OCI-LY1 (cell line): ENCODE measurements at regions not wholly inside any gene's neighbourhood (a gene's known extent, or its start where the extent isn't known, plus 50 kb on each side); places are given as distances from the start of the nearest gene placed in this dataset.

Experiments
- H2AFZ ChIP-seq: fragments of 200-600 bp; sonication (generic), shearing (Covaris generic); 2 replicates; pipeline ENCODE4 v1.6.0; 2014; ENCODE audit warnings: antibody characterized with exemption, mild to moderate bottlenecking, low read length
- H3F3A ChIP-seq: fragments of 200-600 bp; sonication (generic), shearing (Covaris generic); 2 replicates; pipeline ENCODE4 v1.6.0; 2014; ENCODE audit warnings: mild to moderate bottlenecking, antibody characterized with exemption, low read length, moderate library complexity; ENCODE audit not compliant: insufficient read depth
- H3K27ac ChIP-seq: fragments of 200-600 bp; sonication (generic); 2 replicates; pipeline ENCODE4 v1.5.1; 2014; ENCODE audit warnings: low read length, mixed run types, mild to moderate bottlenecking, low read depth; ENCODE audit not compliant: poor library complexity, severe bottlenecking
- H3K27me3 ChIP-seq: fragments of 200-600 bp; sonication (generic); 2 replicates; pipeline ENCODE4 v1.6.0; 2014; ENCODE audit warnings: antibody characterized with exemption, mild to moderate bottlenecking, low read length, moderate library complexity; ENCODE audit not compliant: insufficient read depth
- H3K36me3 ChIP-seq: fragments of 200-600 bp; sonication (generic); 2 replicates; pipeline ENCODE4 v1.6.1; 2014; ENCODE audit warnings: mild to moderate bottlenecking, antibody characterized with exemption, low read length, moderate library complexity, mixed read lengths; ENCODE audit not compliant: insufficient read depth
- H3K4me1 ChIP-seq: fragments of 200-600 bp; sonication (generic); 2 replicates; pipeline ENCODE4 v1.5.1; 2014; ENCODE audit warnings: mild to moderate bottlenecking, low read length, moderate library complexity; ENCODE audit not compliant: insufficient read depth, severe bottlenecking
- H3K4me2 ChIP-seq: fragments of 200-600 bp; sonication (generic), shearing (Covaris generic); 2 replicates; pipeline ENCODE4 v1.6.1; 2014; ENCODE audit warnings: low read length
- H3K4me3 ChIP-seq: fragments of 200-600 bp; sonication (generic); 2 replicates; pipeline ENCODE4 v1.5.1; 2014; ENCODE audit warnings: low read length, low read depth, mild to moderate bottlenecking, mixed read lengths; ENCODE audit not compliant: poor library complexity, severe bottlenecking
- H3K79me2 ChIP-seq: fragments of 200-600 bp; shearing (Covaris generic); 2 replicates; pipeline ENCODE4 v1.6.1; 2016; ENCODE audit warnings: mixed run types, low read length, mixed read lengths; ENCODE audit not compliant: insufficient read depth
- H3K9ac ChIP-seq: fragments of 200-600 bp; sonication (generic), shearing (Covaris generic); 2 replicates; pipeline ENCODE4 v1.6.1; 2014; ENCODE audit warnings: mild to moderate bottlenecking, low read length, mixed read lengths
- H3K9me2 ChIP-seq: fragments of 200-600 bp; sonication (generic), shearing (Covaris generic); 2 replicates; pipeline ENCODE4 v1.6.1; 2014; ENCODE audit warnings: low read depth, mild to moderate bottlenecking, low read length, mixed read lengths
- H3K9me3 ChIP-seq: fragments of 200-600 bp; shearing (Covaris generic); 2 replicates; pipeline ENCODE4 v1.6.1; 2014; ENCODE audit warnings: low read length, mixed read lengths
- H4K20me1 ChIP-seq: fragments of 200-600 bp; sonication (generic), shearing (Covaris generic); 2 replicates; pipeline ENCODE4 v1.6.0; 2016; ENCODE audit warnings: mild to moderate bottlenecking, low read length; ENCODE audit not compliant: insufficient read depth
- EZH2 ChIP-seq: fragments of 200-600 bp; sonication (generic), shearing (Covaris generic); IDR thresholded peaks from 2 replicates; pipeline ENCODE4 v1.8.0; 2017; ENCODE audit warnings: borderline replicate concordance, mixed run types, mild to moderate bottlenecking, antibody characterized with exemption, low read length, moderate library complexity, mixed read lengths
- TF ChIP-seq, protein P1 (sequence below): fragments of 200-600 bp; sonication (generic), shearing (Covaris generic); IDR thresholded peaks from 2 replicates; pipeline ENCODE4 v1.5.1; 2017; ENCODE audit warnings: mild to moderate bottlenecking, antibody characterized with exemption, low read length, moderate library complexity, mixed read lengths

DNA sequence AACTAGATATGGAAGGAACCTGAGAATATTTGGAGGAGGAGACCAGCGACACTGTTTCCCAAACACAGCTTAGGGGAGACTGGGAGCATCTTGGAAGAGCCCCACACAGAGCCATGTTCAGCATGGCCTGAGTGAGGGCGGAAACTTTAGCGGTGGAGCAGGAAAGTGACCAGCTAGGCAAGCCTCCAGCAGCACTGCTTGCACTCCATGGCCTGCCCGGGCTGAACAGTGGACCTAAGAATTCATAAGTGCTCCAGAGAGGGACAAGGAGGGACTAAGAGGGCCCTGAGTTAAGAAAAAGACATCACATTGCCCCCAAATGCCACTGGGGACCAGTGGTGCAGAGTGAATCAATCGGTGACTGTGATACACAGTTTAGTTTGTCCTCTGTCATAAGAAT lies 566.4 kb downstream of the TNS1 start:
- no peaks in the 10 kb centered on the region for H3K9me3 ChIP-seq

DNA sequence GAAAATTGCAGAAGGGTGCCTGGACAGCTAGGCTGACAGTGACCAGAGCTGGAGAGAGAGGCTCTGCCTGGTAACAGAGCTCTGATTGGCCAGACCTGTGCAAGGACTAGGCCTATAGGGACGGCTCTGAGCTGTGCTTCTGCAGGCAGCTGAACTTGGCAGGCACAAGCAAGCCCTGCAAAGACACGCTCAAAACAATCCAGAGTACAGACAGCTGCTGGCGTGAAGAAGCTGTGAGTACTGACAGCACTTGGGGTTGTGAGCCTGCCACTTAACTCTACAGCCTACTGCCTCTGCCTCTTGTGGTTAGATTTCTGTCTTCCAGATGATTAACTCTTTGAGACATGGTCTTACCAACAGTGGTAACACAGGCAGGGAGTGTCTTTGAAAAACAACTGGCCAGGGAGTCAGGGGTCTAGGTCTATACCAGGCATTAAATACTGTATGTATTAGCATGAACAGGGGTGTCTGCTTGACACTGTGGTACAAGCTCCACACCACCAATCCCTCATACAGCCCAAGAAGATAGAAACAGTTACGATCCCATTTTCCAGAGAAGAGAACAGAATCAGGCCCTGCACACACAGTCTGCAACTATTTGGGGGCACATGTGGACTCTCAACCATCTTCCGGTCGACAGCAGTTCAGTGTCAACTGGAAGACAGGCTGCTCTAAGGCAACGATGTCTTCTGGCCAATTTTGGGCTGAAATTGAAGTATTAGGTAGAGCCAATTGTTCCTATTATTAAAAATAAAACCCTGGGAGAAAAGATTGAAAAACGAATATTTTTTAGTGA lies 568.4 kb downstream of the TNS1 start:
- no peak overlapping the region for H3K9ac ChIP-seq
- H3K4me3 ChIP-seq: no peak overlapping the region
- no peak overlapping the region for H3K4me2 ChIP-seq
- no peak overlapping the region for H3K27ac ChIP-seq
- H3K79me2 ChIP-seq: no peaks in the 10 kb centered on the region
- no peaks in the 10 kb centered on the region for H3K36me3 ChIP-seq
- no peaks in the 10 kb centered on the region for H3K9me2 ChIP-seq
- TF ChIP-seq, protein P1, sequence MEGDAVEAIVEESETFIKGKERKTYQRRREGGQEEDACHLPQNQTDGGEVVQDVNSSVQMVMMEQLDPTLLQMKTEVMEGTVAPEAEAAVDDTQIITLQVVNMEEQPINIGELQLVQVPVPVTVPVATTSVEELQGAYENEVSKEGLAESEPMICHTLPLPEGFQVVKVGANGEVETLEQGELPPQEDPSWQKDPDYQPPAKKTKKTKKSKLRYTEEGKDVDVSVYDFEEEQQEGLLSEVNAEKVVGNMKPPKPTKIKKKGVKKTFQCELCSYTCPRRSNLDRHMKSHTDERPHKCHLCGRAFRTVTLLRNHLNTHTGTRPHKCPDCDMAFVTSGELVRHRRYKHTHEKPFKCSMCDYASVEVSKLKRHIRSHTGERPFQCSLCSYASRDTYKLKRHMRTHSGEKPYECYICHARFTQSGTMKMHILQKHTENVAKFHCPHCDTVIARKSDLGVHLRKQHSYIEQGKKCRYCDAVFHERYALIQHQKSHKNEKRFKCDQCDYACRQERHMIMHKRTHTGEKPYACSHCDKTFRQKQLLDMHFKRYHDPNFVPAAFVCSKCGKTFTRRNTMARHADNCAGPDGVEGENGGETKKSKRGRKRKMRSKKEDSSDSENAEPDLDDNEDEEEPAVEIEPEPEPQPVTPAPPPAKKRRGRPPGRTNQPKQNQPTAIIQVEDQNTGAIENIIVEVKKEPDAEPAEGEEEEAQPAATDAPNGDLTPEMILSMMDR: no peak
- TF ChIP-seq EZH2: no peak
- no peaks in the 10 kb centered on the region for H3K4me1 ChIP-seq
- H3F3A ChIP-seq: no peaks in the 10 kb centered on the region
- no peaks in the 10 kb centered on the region for H3K27me3 ChIP-seq
- H3K9me3 ChIP-seq: no peaks in the 10 kb centered on the region
- no peaks in the 10 kb centered on the region for H4K20me1 ChIP-seq
- no peak overlapping the region for H2AFZ ChIP-seq

More for the DNA sequence above, 566.4 kb downstream of the TNS1 start:
- no peaks in the 10 kb centered on the region for H3K79me2 ChIP-seq
- H3K4me1 ChIP-seq: no peaks in the 10 kb centered on the region
- no peak overlapping the region for H3K4me3 ChIP-seq
- H3K4me2 ChIP-seq: no peak overlapping the region
- no peak for TF ChIP-seq EZH2
- TF ChIP-seq, protein P1: no peak
- H2AFZ ChIP-seq: no peak overlapping the region
- H3K9me2 ChIP-seq: no peaks in the 10 kb centered on the region
- H3K36me3 ChIP-seq: no peaks in the 10 kb centered on the region
- no peaks in the 10 kb centered on the region for H4K20me1 ChIP-seq
- H3K27ac ChIP-seq: no peak overlapping the region
- no peak overlapping the region for H3K9ac ChIP-seq
- no peaks in the 10 kb centered on the region for H3K27me3 ChIP-seq
- no peaks in the 10 kb centered on the region for H3F3A ChIP-seq

DNA sequence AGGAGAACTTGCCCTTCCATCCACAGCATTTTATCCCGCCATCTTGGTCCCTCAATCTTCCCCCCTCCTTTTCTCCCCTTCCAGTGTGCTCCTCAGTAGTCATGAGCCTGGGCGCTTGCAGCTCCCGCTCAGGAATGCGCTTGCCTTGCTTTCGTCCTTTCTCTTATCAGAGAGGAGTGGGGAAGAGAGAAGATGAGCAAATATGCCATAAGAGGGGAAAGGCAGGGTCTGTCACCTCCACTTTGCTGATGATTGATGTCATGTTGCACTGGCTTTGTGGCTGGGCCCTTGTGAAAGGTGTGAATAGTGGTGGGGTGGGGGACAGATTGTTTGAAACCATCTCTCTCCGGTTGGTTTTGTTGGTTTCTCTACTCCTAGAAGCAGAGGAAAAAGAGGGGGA lies 569.3 kb downstream of the TNS1 start:
- H3K9ac ChIP-seq: no peak overlapping the region
- no peaks in the 10 kb centered on the region for H3K9me2 ChIP-seq
- no peaks in the 10 kb centered on the region for H3K79me2 ChIP-seq
- no peaks in the 10 kb centered on the region for H3K27me3 ChIP-seq
- H4K20me1 ChIP-seq: no peaks in the 10 kb centered on the region
- TF ChIP-seq, protein P1: no peak
- no peak for TF ChIP-seq EZH2
- H3K4me2 ChIP-seq: no peak overlapping the region
- H3K4me3 ChIP-seq: no peak overlapping the region
- no peaks in the 10 kb centered on the region for H3K9me3 ChIP-seq
- no peak overlapping the region for H3K27ac ChIP-seq
- H3F3A ChIP-seq: no peaks in the 10 kb centered on the region
- H3K36me3 ChIP-seq: no peaks in the 10 kb centered on the region
- H3K4me1 ChIP-seq: no peaks in the 10 kb centered on the region
- no peak overlapping the region for H2AFZ ChIP-seq
